ENCODE measurements at regions not wholly inside any gene's neighbourhood (a gene's known extent, or its start where the extent isn't known, plus 50 kb on each side); places are given as distances from the start of the nearest gene placed in this dataset.

GRCh38 chr13:33953781-33954180, 135.8 kb downstream of the RFC3 start:
- no peak for DNase-seq

- no peak for DNase-seq
These were observed 138.4 kb downstream of the RFC3 start for GRCh38 chr13:33956346-33956745.

- DNase-seq, result no peak
These were observed 139.6 kb downstream of the RFC3 start for GRCh38 chr13:33957497-33957905.

- DNase-seq, result no peak
These were observed 141.0 kb downstream of the RFC3 start for GRCh38 chr13:33958964-33959363.

GRCh38 chr13:33963134-33963533, 145.2 kb downstream of the RFC3 start:
- no peak for DNase-seq

- no peak for DNase-seq
These were observed 145.9 kb downstream of the RFC3 start for GRCh38 chr13:33963895-33964294.

GRCh38 chr13:33968520-33969507, 150.9 kb downstream of the RFC3 start:
- DNase-seq, result peak; percentile 16

GRCh38 chr13:33970746-33971561, 153.0 kb downstream of the RFC3 start:
- no peak for DNase-seq

GRCh38 chr13:33971562-33971819, 153.5 kb downstream of the RFC3 start:
- DNase-seq, result no peak

- no peak for DNase-seq
These were observed 155.2 kb downstream of the RFC3 start for GRCh38 chr13:33973194-33973593.

GRCh38 chr13:33976965-33977364, 159.0 kb downstream of the RFC3 start:
- DNase-seq, result no peak

GRCh38 chr13:33978653-33979052, 160.7 kb downstream of the RFC3 start:
- DNase-seq, result no peak

- DNase-seq, result peak; percentile 91
These were observed 175.0 kb downstream of the RFC3 start for GRCh38 chr13:33992881-33993336.

- no peak for DNase-seq
These were observed 176.2 kb downstream of the RFC3 start for GRCh38 chr13:33994198-33994597.

GRCh38 chr13:33994826-33995502, 177.0 kb downstream of the RFC3 start:
- no peak for DNase-seq

GRCh38 chr13:33996636-33997035, 178.7 kb downstream of the RFC3 start:
- no peak for DNase-seq

- peak; percentile 14 for DNase-seq
These were observed 179.6 kb downstream of the RFC3 start for GRCh38 chr13:33997574-33997973.

- peak; percentile 27 for DNase-seq
These were observed 182.1 kb downstream of the RFC3 start for GRCh38 chr13:33999811-34000605.

GRCh38 chr13:34000955-34001354, 183.0 kb downstream of the RFC3 start:
- DNase-seq, result peak; percentile 25

- DNase-seq, result no peak
These were observed 183.4 kb downstream of the RFC3 start for GRCh38 chr13:34001389-34001788.

GRCh38 chr13:34002141-34002540, 184.2 kb downstream of the RFC3 start:
- no peak for DNase-seq

- no peak for DNase-seq
These were observed 185.0 kb downstream of the RFC3 start for GRCh38 chr13:34002924-34003323.

GRCh38 chr13:34003656-34004055, 185.7 kb downstream of the RFC3 start:
- DNase-seq, result no peak

Data from NCI-H1092 treated with DMSO at 0.1 percent for 48 hours (cell line).